ENCODE measurements at regions not wholly inside any gene's neighbourhood (a gene's known extent, or its start where the extent isn't known, plus 50 kb on each side); places are given as distances from the start of the nearest gene placed in this dataset.

GRCh38 chr4:84286048-84286447 is 213.0 kb downstream of the NKX6-1 start:
- TF ChIP-seq POLR2A (IDR thresholded peaks at IDR 0.05; ENCODE audit: low read depth, low read length) (no peak), POU2F2 (IDR thresholded peaks at IDR 0.05; ENCODE audit: low read depth, low read length) (no peak), SPI1 (IDR thresholded peaks at IDR 0.05; ENCODE audit: low read depth, low read length) (no peak)
